H1 (cell line): ENCODE measurements at regions not wholly inside any gene's neighbourhood (a gene's known extent, or its start where the extent isn't known, plus 50 kb on each side); places are given as distances from the start of the nearest gene placed in this dataset.

ENCODE experiments used
- CBX8 ChIP-seq: fragments of 300-800, 300-1000 bp; sonication (generic); IDR thresholded peaks from 2 replicates; pipeline ENCODE4 v1.7.1; 2016; ENCODE audit warnings: low read depth, low read length, borderline replicate concordance
- SUZ12 ChIP-seq: fragments of 200-600 bp; sonication (generic); IDR thresholded peaks from 2 replicates; pipeline ENCODE4 v1.6.1; 2012; ENCODE audit warnings: mild to moderate bottlenecking, inconsistent platforms, low read length, moderate library complexity, mixed read lengths

DNA sequence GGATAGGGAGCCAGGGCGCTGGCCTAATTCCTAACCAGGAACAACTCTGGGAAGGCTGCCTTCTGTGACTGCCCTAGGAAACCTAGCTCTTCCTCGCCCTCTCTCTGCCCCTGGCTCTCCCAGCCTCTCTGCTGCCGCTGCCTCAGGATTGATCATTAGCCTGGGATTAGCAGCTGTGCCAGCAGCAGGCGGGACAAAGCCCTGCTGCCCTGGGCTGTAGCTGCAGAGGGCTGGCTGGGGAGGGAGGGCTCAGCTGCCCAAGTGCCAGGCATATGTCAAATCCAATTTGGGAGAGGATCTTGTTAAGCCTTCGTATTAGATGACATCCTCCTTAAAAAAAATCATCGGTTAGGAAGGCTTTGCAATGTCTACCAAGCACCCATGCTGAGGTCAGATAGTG is 144.8 kb upstream of the CCL2 start (continued):
- no peak for TF ChIP-seq SUZ12
- TF ChIP-seq CBX8 = no peak
- TF ChIP-seq, all 59 proteins: peak for 0
